GM18861 (cell line): ENCODE measurements at regions not wholly inside any gene's neighbourhood (a gene's known extent, or its start where the extent isn't known, plus 50 kb on each side); places are given as distances from the start of the nearest gene placed in this dataset.
"Not testable (repeated sequence)": the region's sequence is repeated elsewhere in the genome, so short reads cannot be mapped to it uniquely, and the experiment has no call there.

Source experiments
- ATAC-seq: cut with Tn5 transposase; IDR thresholded peaks from one replicate; pipeline ENCODE4 v1.9.1; 2021; ENCODE audit not compliant: unreplicated experiment

DNA sequence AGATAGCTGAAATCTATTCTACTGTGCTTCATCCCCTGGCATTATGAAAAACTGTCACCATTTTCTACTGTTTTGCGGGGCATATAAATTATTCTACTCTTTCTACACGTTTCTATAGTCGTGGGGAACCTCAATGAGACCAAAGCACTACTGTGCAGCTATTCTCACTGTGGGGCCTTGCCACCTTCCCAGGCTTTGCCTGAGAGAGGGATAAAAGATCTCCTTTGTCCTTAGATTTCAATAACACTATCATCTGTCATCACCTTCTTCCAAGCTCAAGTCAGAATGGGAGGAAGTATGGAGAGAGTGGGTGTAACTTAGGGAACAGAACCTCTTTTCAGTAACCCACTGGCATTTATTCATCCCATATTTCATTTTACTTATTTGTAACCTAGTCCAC lies 1462.1 kb upstream of the RAG2 start:
- ATAC-seq: no peak

DNA sequence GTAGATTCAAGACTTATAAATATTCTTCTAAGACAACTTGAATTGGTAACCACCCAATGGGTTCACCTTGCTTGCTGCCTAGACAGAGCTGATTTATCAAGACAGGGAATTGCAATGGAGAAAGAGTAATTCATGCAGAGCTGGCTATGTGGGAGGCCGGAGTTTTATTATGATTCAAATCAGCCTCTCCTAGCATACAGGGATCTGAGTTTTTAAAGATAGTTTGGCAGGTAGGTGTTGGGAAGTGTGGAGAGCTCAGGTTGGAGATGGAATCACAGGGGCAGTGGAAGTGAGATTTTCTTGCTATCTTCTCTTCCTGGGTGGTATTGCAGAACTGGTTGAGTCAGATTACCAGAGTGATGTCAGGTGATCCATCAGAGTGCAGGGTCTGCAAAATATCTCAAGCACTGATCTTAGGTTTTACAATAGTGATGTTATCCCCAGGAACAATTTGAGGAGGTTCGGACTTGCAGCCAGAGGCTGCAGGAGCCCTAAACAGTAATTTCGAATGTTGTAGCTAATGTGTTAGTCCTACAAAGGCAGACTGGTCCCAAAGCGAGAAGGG lies 1448.6 kb upstream of the RAG2 start:
- ATAC-seq: no peak

DNA sequence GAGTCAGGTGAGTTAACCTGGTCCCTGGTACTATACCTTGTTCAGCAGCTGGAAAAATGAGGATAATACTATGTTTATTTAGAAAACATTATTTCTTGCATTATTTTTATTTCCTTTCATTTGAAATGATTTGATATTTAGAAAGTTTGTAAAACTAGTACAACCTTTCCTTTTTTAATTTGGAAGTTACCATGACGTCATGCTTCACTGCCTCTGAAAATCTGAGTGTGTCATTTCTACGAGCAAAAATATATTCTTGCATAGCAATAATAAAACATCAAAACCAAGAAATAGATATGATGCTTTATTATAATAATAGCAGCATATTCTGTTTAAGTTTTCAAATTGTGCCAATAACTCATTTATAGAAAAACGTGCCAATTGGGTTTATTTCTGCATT lies 1445.0 kb upstream of the RAG2 start:
- ATAC-seq: no peak

DNA sequence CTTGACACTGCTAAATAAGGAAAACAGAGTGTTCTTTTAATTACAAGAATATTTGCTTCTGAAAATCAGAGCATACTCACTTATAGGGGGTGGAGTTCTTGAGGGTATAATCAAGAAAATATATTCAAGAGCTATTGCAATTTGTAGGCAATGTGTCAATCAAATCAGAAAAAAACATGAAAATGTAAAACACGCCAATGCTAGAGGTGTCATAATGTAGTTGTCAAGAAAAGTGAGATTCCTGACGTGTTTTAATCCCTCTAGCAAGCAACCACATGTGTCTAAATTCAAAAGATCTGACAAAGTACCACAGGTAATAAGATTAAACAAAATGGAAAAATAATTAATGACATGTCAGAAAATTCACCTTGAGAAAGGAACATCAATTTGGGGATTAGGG lies 1440.7 kb upstream of the RAG2 start:
- ATAC-seq: no peak

DNA sequence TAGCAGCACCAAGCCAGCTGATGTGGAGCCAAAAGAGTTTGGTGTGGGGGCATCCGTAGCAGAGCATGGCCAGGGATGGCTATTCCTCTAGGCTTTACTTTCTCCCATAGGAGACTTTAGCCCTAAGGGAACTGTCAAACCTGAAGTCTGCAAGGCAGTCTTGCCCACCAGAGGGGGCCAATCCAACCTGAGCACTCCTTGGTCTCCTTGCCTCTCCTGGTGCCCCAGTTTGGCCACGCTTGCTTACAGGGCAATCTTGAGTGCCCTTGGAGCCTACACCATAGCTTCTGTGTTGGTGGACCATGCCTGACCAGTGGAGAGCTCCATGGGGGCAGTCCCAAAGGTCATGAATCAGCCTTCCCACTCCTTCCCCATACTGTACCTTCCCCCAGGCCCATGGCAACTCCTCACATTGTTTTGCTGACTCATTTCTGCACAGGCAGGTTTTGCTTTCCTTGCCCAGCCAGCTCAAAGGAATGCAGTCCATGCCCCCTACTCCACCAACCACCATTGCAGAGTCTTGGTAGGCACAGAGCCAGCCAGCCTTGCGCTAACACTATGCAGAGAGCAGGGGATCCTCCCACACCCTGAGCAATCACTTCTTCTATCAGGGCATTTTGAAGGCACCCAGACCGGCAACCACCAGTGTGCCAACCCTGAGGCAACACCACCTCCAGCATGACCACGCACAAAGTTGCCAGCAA lies 1421.2 kb upstream of the RAG2 start:
- ATAC-seq: no peak

DNA sequence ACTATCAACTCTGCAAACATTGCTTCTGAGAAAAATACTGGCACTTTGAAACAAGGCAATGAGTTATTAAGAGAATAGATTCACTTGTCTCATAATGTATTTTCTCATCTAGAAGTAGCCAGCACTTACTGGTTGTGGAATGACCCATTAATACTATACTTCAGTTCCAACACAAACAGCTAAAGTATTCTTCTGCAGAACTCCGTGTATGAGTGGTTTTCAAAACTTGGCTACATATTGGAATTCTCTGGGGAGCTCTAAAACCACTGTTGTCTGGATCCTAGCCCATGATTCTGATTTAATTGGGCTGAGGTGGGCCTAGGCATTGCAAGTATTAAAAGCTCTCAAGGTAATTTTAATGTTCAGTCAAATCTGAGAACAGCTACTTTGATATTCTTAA lies 1416.4 kb upstream of the RAG2 start:
- ATAC-seq: no peak

DNA sequence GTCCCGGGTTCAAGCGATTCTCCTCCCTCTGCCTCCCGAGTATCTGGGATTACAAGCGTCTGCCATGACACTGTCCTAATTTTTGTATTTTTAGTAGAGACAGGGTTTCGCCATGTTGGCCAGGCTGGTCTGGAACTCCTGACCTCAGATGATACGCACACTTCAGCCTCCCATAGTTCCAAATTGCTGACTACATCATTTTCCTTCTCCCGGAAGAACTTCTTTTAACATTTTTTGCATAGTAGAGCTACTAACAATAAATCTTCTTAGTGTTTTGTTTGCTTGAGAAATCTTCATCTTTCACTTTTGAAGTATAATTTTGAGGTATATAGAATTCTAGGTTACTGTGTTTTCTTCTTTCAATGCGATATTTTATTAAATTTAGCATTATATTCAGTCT lies 1415.1 kb upstream of the RAG2 start:
- ATAC-seq: no peak

DNA sequence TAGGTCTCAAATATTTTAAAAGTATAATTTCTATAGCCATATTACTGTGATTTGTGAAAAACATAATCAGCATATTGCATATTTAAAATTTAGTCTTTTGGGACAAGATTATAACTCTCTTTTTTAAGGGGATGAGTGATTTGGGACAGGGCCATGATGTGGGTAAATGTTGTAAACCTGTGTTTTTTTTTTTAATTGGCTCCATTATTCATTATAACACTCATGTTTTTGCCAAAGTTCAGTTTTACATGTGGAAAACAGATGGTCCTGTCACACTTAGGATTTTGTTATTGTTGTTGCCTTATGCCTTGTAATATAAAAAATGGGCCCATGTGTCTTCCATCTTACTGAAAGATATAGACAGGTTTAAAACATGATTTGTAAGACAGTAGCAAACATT lies 1413.5 kb upstream of the RAG2 start:
- no peak for ATAC-seq

DNA sequence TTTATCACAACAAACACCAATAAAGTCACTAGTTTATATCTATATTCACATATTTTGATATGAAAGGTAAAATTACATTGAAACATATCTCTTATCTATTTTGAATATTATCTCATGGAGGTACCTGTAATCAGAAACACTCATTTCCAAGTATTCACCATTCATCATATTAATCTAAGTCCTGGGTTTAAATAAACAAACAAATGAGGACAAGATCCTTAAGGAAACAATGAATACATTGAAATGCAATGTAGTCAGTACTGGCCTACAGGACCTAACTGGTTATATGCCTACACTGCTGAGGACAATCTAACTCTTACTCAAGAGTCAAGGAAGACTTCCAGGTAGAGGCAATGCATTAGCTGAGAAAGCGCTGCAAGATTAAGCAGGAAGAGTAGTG lies 1411.9 kb upstream of the RAG2 start:
- ATAC-seq: no peak

DNA sequence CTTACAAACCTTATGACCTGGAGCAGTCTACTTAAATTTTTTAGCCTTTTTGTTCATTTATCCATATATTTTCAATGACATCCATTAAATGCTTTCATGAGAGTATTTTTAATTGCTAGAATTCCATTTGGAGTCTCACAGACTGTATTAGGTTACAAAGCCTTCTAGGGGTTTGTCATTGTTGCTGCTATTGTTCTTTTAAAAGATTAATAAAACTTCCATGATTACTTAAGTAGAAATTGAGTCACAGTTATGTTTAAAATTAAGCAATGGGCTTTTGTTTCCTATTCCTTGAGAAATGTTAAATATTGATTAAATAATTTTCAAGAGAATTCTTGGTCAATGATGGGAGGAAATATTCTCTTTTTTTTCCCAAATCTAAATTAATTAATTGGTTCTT lies 1408.4 kb upstream of the RAG2 start:
- no peak for ATAC-seq

DNA sequence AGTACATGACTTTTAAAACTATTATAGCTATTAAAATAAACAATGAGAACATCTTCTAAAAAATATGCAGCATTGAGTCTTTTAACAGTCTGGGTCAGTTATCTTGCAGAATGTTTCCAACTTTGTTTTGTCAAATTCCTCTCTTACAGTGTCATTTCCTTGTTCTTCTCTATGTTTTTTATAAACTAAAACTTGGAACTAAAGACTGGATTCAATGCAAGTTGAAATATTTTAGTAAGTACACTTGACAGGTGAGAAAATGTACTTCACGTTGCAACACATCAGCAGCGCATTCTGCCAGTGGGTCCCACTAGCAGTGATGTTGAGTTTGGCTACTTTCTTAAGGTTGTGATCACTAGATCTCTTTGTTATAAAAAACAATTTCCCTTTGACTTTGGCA lies 1407.6 kb upstream of the RAG2 start:
- ATAC-seq: no peak

DNA sequence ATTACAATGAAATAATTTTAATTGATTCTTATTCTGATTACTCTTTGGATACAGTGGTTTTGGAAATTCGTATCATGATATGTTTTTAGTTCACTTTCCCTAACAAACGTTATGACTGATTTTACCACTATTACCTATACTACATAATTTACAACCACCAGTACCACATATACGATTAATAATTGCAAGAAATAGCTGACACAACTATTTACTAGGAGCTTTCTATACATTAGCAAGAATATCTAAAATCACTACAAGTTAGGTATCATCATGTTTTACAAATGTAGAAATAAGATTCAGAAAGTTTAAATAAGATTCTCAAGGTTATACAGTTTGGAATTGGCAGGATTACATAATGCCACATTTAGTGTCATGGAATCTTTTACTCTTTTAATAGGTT lies 1401.1 kb upstream of the RAG2 start:
- no peak for ATAC-seq

DNA sequence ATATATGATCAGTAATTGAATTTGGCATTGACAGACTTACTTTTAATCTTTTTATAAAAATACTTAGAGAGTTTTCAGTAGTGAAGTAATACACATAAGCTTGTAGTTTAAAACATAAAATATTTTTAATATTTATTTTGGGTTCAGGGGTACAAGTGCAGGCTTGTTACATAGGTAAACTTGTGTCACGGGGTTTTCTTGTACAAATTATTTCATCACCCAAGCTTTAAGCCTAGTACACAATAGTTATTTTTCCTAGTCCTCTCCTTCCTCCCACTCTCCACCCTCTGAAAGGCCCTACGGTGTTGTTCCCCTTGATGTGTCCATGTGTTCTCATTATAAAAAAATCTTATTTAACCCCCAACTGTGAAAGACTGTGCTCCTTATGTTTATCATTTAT lies 1397.8 kb upstream of the RAG2 start:
- ATAC-seq: no peak

DNA sequence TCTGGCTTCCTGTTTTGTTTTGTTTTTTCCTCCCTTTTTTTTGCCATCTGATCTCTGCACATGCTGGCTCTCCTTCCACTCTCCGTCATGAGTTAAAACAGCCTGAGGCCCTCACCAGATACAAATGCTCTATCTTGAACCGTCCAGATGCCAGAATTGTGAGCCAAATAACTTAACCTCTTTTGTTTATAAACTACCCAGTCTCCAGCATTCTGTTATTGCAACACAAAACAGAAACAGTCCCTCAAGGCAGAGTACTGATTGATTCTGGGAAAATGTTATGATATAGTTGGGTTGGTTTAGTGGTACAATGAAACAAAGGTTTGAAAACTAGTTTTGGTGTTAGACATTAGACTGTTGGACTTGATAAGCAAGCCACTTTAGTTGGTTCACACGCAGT lies 1390.0 kb upstream of the RAG2 start:
- no peak for ATAC-seq

DNA sequence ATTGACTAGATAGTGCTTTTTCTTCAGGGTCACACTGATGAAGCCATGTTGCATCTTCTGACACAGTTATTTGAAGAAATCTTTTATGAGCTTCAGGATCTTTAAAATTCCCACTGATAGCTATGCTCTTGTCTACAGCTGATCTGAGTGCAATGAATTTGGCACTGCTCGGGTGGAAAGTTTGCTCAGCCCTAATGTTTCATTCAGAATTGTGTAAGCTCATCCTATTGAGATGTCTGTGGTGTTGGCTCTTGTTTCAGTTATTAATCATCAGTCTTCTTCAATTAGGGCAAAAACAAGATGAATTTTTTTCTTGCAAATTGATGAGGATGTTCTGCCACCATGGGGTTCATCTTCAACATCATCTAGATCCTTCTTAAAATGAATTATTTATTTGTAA lies 1387.0 kb upstream of the RAG2 start:
- no peak for ATAC-seq

DNA sequence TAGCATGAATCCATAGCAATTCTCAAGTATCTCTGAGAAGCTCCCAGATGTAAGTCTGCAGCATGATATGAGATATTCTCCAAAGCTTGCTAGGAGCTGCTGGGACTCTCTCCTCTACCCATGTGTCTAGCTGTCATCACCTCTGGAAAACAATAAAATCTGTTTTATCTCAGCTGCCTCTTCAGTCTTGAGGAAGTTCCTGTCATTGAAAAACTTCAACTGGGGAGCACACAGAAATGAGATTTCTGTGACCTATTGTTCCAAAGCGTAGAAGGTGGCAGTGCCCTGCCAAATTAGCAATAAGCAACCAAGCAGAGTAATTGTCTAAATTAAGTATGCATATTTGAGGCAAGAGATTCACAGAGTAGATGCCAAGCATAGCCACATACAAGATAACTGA lies 1380.6 kb upstream of the RAG2 start:
- no peak for ATAC-seq

DNA sequence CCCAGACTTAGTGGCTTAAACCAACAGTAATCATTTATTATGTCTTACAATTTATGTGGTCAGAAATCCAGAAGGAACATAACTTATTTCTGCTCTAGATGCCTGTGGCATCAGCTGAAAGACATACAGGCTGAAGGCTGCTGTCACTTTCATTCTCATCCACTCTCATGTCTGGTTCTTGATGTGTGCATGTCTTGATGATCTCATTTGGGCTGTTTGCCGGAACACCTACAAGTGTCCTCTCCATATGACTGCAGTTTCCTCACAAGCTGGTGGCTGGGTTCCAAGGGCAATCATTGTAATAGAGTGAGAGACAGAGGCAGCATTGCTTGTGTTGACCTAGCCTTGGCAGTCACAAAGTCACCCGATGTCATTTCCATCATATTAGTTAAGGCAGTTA lies 1375.9 kb upstream of the RAG2 start:
- no peak for ATAC-seq

DNA sequence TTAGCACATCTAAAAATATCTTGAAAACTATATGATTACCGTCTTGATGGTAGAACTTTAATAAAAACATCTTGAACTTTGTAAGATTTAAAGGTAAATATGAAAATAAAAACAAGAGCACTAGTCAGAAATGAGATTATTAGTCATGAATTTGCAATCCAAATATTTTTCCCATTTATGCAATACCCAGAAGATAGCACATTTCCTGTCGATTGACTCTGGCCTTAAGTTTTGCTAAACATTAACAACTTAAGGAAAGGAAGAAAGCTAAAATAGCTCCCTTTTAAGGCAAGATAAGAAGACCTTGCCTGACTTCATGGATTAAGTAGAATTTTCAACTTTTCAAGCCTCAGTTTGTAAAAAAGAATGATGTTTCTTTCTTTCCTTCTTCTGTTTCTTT lies 1374.7 kb upstream of the RAG2 start:
- no peak for ATAC-seq

DNA sequence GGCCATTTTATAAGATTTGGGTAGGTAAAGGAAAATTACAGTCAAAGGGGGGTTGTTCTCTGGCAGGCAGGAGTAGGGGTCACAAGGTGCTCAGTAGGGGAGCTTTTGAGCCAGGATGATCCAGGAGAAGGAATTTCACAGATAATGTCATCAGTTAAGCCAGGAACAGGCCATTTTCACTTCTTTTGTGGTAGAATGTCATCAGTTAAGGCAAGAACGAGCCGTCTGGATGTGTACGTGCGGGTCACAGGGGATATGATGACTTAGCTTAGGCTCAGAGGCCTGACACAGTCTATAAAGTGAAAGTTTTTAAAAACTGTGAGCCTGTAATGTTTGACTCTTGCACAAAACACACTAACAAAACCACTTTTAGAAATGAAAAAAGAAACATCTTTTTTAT lies 1371.3 kb upstream of the RAG2 start:
- not testable (repeated sequence) for ATAC-seq

DNA sequence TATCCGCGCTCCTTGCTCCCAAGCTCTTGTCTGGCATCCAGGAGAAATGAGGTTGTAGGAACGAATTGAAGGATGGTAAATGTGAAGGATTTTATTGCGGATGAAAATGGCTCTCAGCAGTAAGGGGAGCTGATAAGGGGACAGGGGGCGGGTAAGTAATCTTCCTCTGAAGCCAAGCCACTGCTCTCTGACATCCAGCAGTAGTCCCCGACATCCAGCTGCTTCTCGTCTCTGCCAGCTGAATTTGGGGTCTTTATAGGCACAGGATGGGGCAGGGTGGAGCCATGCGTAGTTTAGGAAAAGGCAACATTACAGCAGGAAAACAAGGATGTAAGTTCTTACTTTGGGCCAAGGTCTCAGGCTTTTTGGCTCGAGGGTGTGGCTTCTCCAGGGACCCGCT lies 1370.1 kb upstream of the RAG2 start:
- ATAC-seq: no peak

DNA sequence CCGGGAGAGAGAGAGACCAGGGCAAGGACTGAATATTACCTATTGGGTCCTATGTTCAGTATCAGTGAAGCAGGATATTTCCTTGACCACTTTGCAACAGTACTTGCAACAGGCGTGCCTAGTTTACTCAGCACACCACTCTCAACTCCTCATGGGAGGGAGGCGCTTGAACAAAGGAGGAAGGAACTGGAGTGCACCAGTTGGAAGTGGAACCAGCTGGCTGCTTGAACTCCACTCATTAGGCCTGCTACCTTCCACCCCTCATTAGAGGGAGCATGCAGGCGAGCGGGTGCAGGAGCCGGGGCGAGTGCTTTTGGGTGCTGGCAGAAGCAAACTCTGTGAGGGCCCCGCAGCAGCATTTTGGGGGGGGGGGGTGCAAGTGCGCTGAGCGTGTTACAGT lies 1369.6 kb upstream of the RAG2 start:
- no peak for ATAC-seq

DNA sequence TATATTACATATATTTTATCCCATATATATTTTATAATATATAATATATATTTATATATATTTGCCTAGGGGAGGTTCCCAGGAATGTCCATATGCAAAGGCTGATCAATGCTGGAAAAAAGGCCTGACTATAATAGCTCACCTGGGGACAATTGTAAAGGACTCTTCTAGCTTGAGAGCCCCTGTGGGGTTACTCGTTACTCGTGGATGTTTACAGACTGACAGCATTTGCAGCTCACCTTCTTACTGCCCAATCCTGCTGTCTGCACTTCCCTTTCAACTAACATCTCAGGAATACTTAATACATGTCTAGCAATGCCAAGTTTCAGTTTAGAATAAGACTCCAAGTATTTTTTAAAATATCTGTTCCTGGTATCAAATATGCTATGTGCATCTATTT lies 1365.4 kb upstream of the RAG2 start:
- no peak for ATAC-seq

DNA sequence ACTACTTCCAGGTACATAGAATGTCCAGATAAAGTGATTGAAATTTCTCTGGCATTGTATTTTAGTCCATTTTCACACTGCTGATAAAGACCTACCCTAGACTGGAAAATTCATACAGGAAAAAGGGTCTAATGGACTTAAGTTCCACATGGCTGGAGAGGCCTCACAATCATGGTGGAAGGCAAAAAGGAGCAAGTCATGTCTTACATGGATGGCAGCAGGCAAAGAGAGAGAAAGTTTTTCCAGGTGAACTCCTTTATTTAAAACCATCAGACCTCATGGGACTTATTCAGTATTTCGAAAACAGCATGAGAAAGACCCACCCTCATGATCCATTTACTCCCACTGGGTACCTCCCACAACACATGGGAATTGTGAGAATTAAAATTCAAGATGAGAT lies 1359.7 kb upstream of the RAG2 start:
- ATAC-seq: no peak
